CD14-positive monocyte (primary cell): ENCODE measurements at regions not wholly inside any gene's neighbourhood (a gene's known extent, or its start where the extent isn't known, plus 50 kb on each side); places are given as distances from the start of the nearest gene placed in this dataset.

Experiments
- DNase-seq, 3 donors: peaks; one replicate each; pipeline ENCODE4 v3.0.0-alpha.2; 2011 to 2022
- H2AFZ ChIP-seq: 2 replicates; pipeline ENCODE4 v1.6.0; 2012; ENCODE audit warnings: mild to moderate bottlenecking, low read depth, low read length, inconsistent platforms; ENCODE audit not compliant: insufficient read depth, poor library complexity, severe bottlenecking
- H3K27ac ChIP-seq, 2 donors: 1 replicate in 1 of 2; 2 replicates in 1 of 2; pipeline ENCODE4 v1.5.1; 2012 to 2013; ENCODE audit warnings: low read length in 2 of 2, control low read depth in 1 of 2, inconsistent platforms in 1 of 2, low read depth in 1 of 2, mild to moderate bottlenecking in 1 of 2
- H3K27me3 ChIP-seq, 2 donors: one replicate each; pipeline versions ENCODE4 v1.6.0 to v1.6.1; 2011 to 2013; ENCODE audit warnings: low read length in 2 of 2; ENCODE audit not compliant: control insufficient read depth in 2 of 2, insufficient read depth in 2 of 2
- H3K36me3 ChIP-seq, 2 donors: replicated peaks in 1 of 2; 1 replicate in 1 of 2; 2 replicates in 1 of 2; pipeline versions ENCODE4 v1.5.1 to v1.6.1; 2012 to 2013; ENCODE audit warnings: low read length in 2 of 2, control low read depth in 1 of 2, inconsistent platforms in 1 of 2, mild to moderate bottlenecking in 1 of 2; ENCODE audit not compliant: insufficient read depth in 2 of 2, control insufficient read depth in 1 of 2
- H3K4me1 ChIP-seq, 2 donors: 1 replicate in 1 of 2; 2 replicates in 1 of 2; pipeline versions ENCODE4 v1.5.1 to v1.6.1; 2012 to 2013; ENCODE audit warnings: low read length in 2 of 2, control low read depth in 1 of 2, inconsistent platforms in 1 of 2, mild to moderate bottlenecking in 1 of 2, moderate library complexity in 1 of 2; ENCODE audit not compliant: insufficient read depth in 2 of 2, control insufficient read depth in 1 of 2
- H3K4me2 ChIP-seq: replicated peaks from 2 replicates; pipeline ENCODE3; 2012; ENCODE audit warnings: low read length, moderate library complexity, mild to moderate bottlenecking; ENCODE audit not compliant: poor library complexity, severe bottlenecking; ENCODE audit errors: extremely low read depth
- H3K4me3 ChIP-seq, 3 experiments: fragments of 200-600 bp in 1 of 3; sonication (generic) in 1 of 3; replicated peaks in 1 of 3; 1 replicate in 2 of 3; 2 replicates in 1 of 3; pipeline ENCODE4 v1.5.1; 2011 to 2013; ENCODE audit warnings: low read length in 3 of 3, mild to moderate bottlenecking in 3 of 3, control low read depth in 2 of 3, low read depth in 2 of 3, inconsistent platforms in 1 of 3, moderate library complexity in 1 of 3
- H3K79me2 ChIP-seq: 2 replicates; pipeline ENCODE4 v1.6.0; 2012; ENCODE audit warnings: mild to moderate bottlenecking, control low read depth, inconsistent platforms, low read length, moderate library complexity; ENCODE audit not compliant: insufficient read depth
- H3K9ac ChIP-seq: 2 replicates; pipeline ENCODE4 v1.6.0; 2017; ENCODE audit warnings: low read length, mild to moderate bottlenecking; ENCODE audit not compliant: insufficient read depth, poor library complexity, severe bottlenecking
- H3K9me3 ChIP-seq, 2 donors: replicated peaks in 1 of 2; 1 replicate in 1 of 2; 2 replicates in 1 of 2; pipeline versions ENCODE4 v1.5.1 to v1.6.1; 2012 to 2013; ENCODE audit warnings: low read length in 2 of 2, control low read depth in 1 of 2; ENCODE audit not compliant: control insufficient read depth in 1 of 2, insufficient read depth in 1 of 2
- H4K20me1 ChIP-seq: 2 replicates; pipeline ENCODE4 v1.6.0; 2012; ENCODE audit warnings: mild to moderate bottlenecking, low read length, control low read depth, moderate library complexity; ENCODE audit not compliant: insufficient read depth
- H3K27ac Mint-ChIP-seq, 7 donors: one replicate each; pipeline ENCODE4 v1.8.0; 2020; ENCODE audit warnings: mild to moderate bottlenecking in 7 of 7, mixed read lengths in 7 of 7, moderate library complexity in 6 of 7, inconsistent platforms in 2 of 7
- H3K27me3 Mint-ChIP-seq, 3 donors: one replicate each; pipeline ENCODE4 v1.8.0; 2021 to 2022; ENCODE audit warnings: low read depth in 3 of 3, mild to moderate bottlenecking in 3 of 3, mixed read lengths in 3 of 3, moderate library complexity in 3 of 3, inconsistent platforms in 1 of 3
- H3K36me3 Mint-ChIP-seq, 2 donors: one replicate each; pipeline ENCODE4 v1.8.0; 2020; ENCODE audit warnings: mixed read lengths in 2 of 2, inconsistent platforms in 1 of 2, mild to moderate bottlenecking in 1 of 2
- H3K4me1 Mint-ChIP-seq: one replicate; pipeline ENCODE4 v1.8.0; 2020; ENCODE audit warnings: mild to moderate bottlenecking, mixed read lengths
- H3K4me3 Mint-ChIP-seq, 2 donors: one replicate each; pipeline ENCODE4 v1.8.0; 2020; ENCODE audit warnings: mild to moderate bottlenecking in 2 of 2, mixed read lengths in 2 of 2, moderate library complexity in 1 of 2
- H3K9me3 Mint-ChIP-seq, 7 donors: one replicate each; pipeline ENCODE4 v1.8.0; 2020 to 2022; ENCODE audit warnings: mixed read lengths in 7 of 7, mild to moderate bottlenecking in 6 of 7, moderate library complexity in 6 of 7, inconsistent platforms in 2 of 7
- CTCF ChIP-seq: fragments of 200-600 bp; IDR thresholded peaks from one replicate; pipeline ENCODE4 v1.8.0; 2022; ENCODE audit warnings: antibody characterized with exemption, mild to moderate bottlenecking
- WGBS: methylation state at CpG from one replicate; pipeline ENCODE4 v1.1.5; 2013; ENCODE audit warnings: missing lambda C conversion rate; ENCODE audit not compliant: insufficient coverage; 5-methylcytosine and 5-hydroxymethylcytosine counted together
- intact Hi-C, 2 donors: fragments of 100-400 bp; cut with micrococcal nuclease; formaldehyde crosslinking; loops; one replicate each; pipeline versions ENCODE4 v1.15.0 to v1.15.1; 2023

GRCh38 chr13:22332416-22332815 is 661.5 kb downstream of the FGF9 start:
- Mint-ChIP-seq H3K4me1 (no peaks in the 10 kb centered on the region), H3K36me3 (no peaks in the 10 kb centered on the region), H3K27me3 (peaks cover 0 to 2% (median 0%) of the 10 kb centered on the region in 3 donors), H3K4me3 (no peak overlapping the region), H3K9me3 (peaks cover 0 to 17% (median 5%) of the 10 kb centered on the region in 7 donors), H3K27ac (no peak overlapping the region)
- Histone ChIP-seq H3K4me3 (no peak overlapping the region), H3K36me3 (no peaks in the 10 kb centered on the region), H3K9ac (no peak overlapping the region), H3K4me2 (no peak overlapping the region), H3K27ac (no peak overlapping the region), H4K20me1 (no peaks in the 10 kb centered on the region), H3K27me3 (no peaks in the 10 kb centered on the region), H2AFZ (no peak overlapping the region), H3K4me1 (no peaks in the 10 kb centered on the region), H3K9me3 (peaks cover 11 to 15% of the 10 kb centered on the region in 2 donors), H3K79me2 (no peaks in the 10 kb centered on the region)
- WGBS: 94% methylated on average over 4 of the region's 7 CpGs
- no peak for TF ChIP-seq CTCF
- no peak for DNase-seq
- intact Hi-C loops: no loop called here

- Mint-ChIP-seq H3K27ac (no peak overlapping the region), H3K9me3 (peaks cover 12 to 34% (median 19%) of the 10 kb centered on the region in 7 donors), H3K27me3 (peaks cover 0 to 2% (median 1%) of the 10 kb centered on the region in 3 donors), H3K4me1 (no peaks in the 10 kb centered on the region), H3K4me3 (no peak overlapping the region), H3K36me3 (no peaks in the 10 kb centered on the region)
- Histone ChIP-seq H3K79me2 (no peaks in the 10 kb centered on the region), H3K9me3 (peaks cover 26% of the 10 kb centered on the region in 2 donors), H4K20me1 (no peaks in the 10 kb centered on the region), H3K4me1 (no peaks in the 10 kb centered on the region), H3K36me3 (no peaks in the 10 kb centered on the region), H3K9ac (no peak overlapping the region), H3K27ac (no peak overlapping the region), H3K4me2 (no peak overlapping the region), H2AFZ (no peak overlapping the region), H3K27me3 (no peaks in the 10 kb centered on the region), H3K4me3 (no peak overlapping the region)
- TF ChIP-seq CTCF: no peak
- DNase-seq: no peak
- intact Hi-C loops: no loop called here
These were observed 665.6 kb downstream of the FGF9 start for GRCh38 chr13:22336460-22336859.
